ENCODE measurements at regions not wholly inside any gene's neighbourhood (a gene's known extent, or its start where the extent isn't known, plus 50 kb on each side); places are given as distances from the start of the nearest gene placed in this dataset.

GRCh38 chr5:164191240-164191639 lies 685.8 kb downstream of the MAT2B start:
- H3K27me3 ChIP-seq, result no peaks in the 10 kb centered on the region
- H3K27ac ChIP-seq, result no peak overlapping the region
- H3K4me1 ChIP-seq (replicated peaks in 1 of 2), result no peaks in the 10 kb centered on the region
- TF ChIP-seq POLR2A (IDR thresholded peaks at IDR 0.05), result no peak
- TF ChIP-seq, protein P1, sequence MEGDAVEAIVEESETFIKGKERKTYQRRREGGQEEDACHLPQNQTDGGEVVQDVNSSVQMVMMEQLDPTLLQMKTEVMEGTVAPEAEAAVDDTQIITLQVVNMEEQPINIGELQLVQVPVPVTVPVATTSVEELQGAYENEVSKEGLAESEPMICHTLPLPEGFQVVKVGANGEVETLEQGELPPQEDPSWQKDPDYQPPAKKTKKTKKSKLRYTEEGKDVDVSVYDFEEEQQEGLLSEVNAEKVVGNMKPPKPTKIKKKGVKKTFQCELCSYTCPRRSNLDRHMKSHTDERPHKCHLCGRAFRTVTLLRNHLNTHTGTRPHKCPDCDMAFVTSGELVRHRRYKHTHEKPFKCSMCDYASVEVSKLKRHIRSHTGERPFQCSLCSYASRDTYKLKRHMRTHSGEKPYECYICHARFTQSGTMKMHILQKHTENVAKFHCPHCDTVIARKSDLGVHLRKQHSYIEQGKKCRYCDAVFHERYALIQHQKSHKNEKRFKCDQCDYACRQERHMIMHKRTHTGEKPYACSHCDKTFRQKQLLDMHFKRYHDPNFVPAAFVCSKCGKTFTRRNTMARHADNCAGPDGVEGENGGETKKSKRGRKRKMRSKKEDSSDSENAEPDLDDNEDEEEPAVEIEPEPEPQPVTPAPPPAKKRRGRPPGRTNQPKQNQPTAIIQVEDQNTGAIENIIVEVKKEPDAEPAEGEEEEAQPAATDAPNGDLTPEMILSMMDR (IDR thresholded peaks at IDR 0.05), result no peak
- intact Hi-C loops (cut with DNase I), result no loop called here
- DNase-seq, result no peak
- no peak overlapping the region for H3K4me3 ChIP-seq
- H3K9me3 ChIP-seq (replicated peaks in 1 of 3), result no peaks in the 10 kb centered on the region
- WGBS, 4 donors, result 34 to 51% (median 41%) methylated on average over 3 of the region's 3 CpGs
- no peaks in the 10 kb centered on the region for H3K36me3 ChIP-seq (replicated peaks in 1 of 2)

- no peak overlapping the region for H3K4me3 ChIP-seq
- no peaks in the 10 kb centered on the region for H3K36me3 ChIP-seq (replicated peaks in 1 of 2)
- intact Hi-C loops (cut with DNase I), result no loop called here
- no peaks in the 10 kb centered on the region for H3K9me3 ChIP-seq (replicated peaks in 1 of 3)
- no peak for DNase-seq
- no peak overlapping the region for H3K27ac ChIP-seq
- TF ChIP-seq, protein P1 (IDR thresholded peaks at IDR 0.05), result no peak
- TF ChIP-seq POLR2A (IDR thresholded peaks at IDR 0.05), result no peak
- H3K27me3 ChIP-seq, result no peaks in the 10 kb centered on the region
- H3K4me1 ChIP-seq (replicated peaks in 1 of 2), result no peaks in the 10 kb centered on the region
- WGBS, 4 donors, result 58 to 69% (median 63%) methylated on average over 2 of the region's 2 CpGs
These were observed 696.9 kb downstream of the MAT2B start for GRCh38 chr5:164202338-164202737.

DNA sequence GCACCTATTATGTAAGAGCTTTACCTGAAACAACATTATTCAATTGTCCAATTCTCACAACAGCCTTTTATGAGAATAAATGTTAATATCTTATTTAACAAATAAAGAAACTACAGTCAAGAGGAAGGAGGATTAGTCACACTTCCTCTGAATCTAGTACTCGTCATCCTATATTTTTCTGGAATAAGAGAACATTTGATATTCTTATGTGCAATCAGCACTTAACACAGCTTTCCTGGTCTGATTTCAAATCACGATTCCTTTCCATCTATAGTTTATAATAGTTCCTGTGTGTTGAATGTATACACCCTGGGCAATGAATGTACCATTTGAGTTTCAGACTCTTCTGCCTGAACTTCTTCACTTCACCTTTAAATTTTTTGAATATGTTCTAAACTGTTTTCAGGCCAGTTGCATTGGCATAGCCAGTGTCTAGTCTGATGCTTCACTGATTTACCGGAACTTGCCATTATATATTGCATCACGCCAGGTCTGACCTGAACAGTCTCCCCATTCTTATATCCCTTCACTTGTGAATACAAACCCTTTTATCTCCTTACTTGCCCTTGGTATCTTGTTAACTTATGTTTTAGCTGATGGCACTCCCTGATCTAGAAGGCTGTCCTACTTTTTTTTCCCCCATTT lies 698.3 kb downstream of the MAT2B start:
- WGBS, 4 donors, result 67 to 80% (median 73%) methylated on average over 4 of the region's 4 CpGs
- Histone ChIP-seq H3K9me3 (replicated peaks in 1 of 3) (no peaks in the 10 kb centered on the region), H3K36me3 (replicated peaks in 1 of 2) (no peaks in the 10 kb centered on the region), H3K4me1 (replicated peaks in 1 of 2) (no peaks in the 10 kb centered on the region), H3K4me3 (no peak overlapping the region), H3K27ac (no peak overlapping the region), H3K27me3 (no peaks in the 10 kb centered on the region)
- intact Hi-C loops (cut with DNase I), result no loop called here
- TF ChIP-seq, protein P1 (IDR thresholded peaks at IDR 0.05), result no peak
- DNase-seq, result no peak

DNA sequence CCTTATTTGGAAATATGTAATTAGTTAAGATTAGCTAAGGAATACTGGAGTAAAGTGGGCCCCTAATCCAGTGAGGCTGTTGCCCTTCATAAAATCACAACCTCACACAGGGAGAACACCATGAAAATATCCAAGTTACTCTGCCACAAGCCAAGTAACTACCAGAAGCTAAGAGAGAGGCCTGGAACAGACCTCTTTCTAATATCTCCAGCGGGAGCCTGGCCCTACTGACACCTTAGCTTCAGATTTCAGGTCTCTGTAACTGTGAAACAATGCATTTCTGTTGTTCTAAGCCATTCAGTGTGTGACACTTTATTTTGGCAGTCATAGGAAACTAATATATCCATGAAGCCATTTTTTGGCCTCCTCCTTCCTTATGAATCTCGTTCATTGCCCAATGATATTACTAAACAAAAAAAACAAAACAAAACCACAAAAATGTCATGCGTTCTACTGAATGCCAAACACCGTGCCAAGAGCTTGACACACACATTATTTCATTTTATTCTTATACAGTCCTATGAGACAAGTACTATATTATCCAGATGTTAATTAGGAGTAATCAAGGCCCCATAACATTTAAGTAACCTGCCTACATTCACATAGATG lies 699.0 kb downstream of the MAT2B start:
- Histone ChIP-seq H3K27ac (no peak overlapping the region), H3K4me1 (replicated peaks in 1 of 2) (no peaks in the 10 kb centered on the region), H3K4me3 (no peak overlapping the region), H3K9me3 (replicated peaks in 1 of 3) (no peaks in the 10 kb centered on the region), H3K36me3 (replicated peaks in 1 of 2) (no peaks in the 10 kb centered on the region), H3K27me3 (no peaks in the 10 kb centered on the region)
- no peak for DNase-seq
- TF ChIP-seq, protein P1 (IDR thresholded peaks at IDR 0.05), result no peak
- TF ChIP-seq POLR2A (IDR thresholded peaks at IDR 0.05), result no peak
- 70 to 80% (median 72%) methylated on average over 4 of the region's 4 CpGs for WGBS, 4 donors
- intact Hi-C loops (cut with DNase I), result no loop called here
